Hepatocyte (in vitro differentiated cells): ENCODE measurements at regions not wholly inside any gene's neighbourhood (a gene's known extent, or its start where the extent isn't known, plus 50 kb on each side); places are given as distances from the start of the nearest gene placed in this dataset.

Experiments used
- CTCF ChIP-seq: fragments of 200-600 bp; sonication (generic); IDR thresholded peaks from 2 replicates; pipeline ENCODE4 v1.5.1; 2016; ENCODE audit warnings: antibody characterized with exemption, mild to moderate bottlenecking; ENCODE audit not compliant: poor library complexity
- EZH2 ChIP-seq: fragments of 200-600 bp; sonication (generic); IDR thresholded peaks from 2 replicates; pipeline ENCODE4 v1.6.1; 2016; ENCODE audit warnings: antibody characterized with exemption, mild to moderate bottlenecking, borderline replicate concordance

GRCh38 chr9:13648068-13648467, 368.6 kb upstream of the MPDZ start:
- TF ChIP-seq EZH2 (no peak), CTCF (no peak)
